WTC11 (cell line): ENCODE measurements at regions not wholly inside any gene's neighbourhood (a gene's known extent, or its start where the extent isn't known, plus 50 kb on each side); places are given as distances from the start of the nearest gene placed in this dataset.

Experiments used
- ATAC-seq: fragments of 200-7000 bp; cut with Tn5 transposase; 2 replicates; pipeline ENCODE4 v1.10.0; 2021; ENCODE audit warnings: mild to moderate bottlenecking, moderate library complexity
- CTCF ChIA-PET: fragments of 300-600 bp; sonication (Branson Sonifier 250); formaldehyde crosslinking; loops from one replicate; lab custom pipeline; 2021; ENCODE audit warnings: antibody characterized with exemption; lab: Charles Lee
- POLR2A ChIA-PET: fragments of 350-600 bp; sonication (Branson Sonifier 250); formaldehyde crosslinking; loops from one replicate; lab custom pipeline; 2021; ENCODE audit warnings: antibody characterized with exemption; lab: Charles Lee
- DNase-seq: peaks from one replicate; pipeline ENCODE4 v3.0.0; 2021; ENCODE audit warnings: low spot score
- H3K27ac Mint-ChIP-seq: 2 replicates; pipeline ENCODE4 v1.8.0; 2021; ENCODE audit warnings: mixed read lengths
- H3K27me3 Mint-ChIP-seq: 2 replicates; pipeline ENCODE4 v1.8.0; 2021; ENCODE audit warnings: low read depth, mild to moderate bottlenecking, moderate library complexity, mixed read lengths
- H3K36me3 Mint-ChIP-seq: 2 replicates; pipeline ENCODE4 v1.8.0; 2021; ENCODE audit warnings: mixed read lengths
- H3K4me1 Mint-ChIP-seq: 2 replicates; pipeline ENCODE4 v1.8.0; 2022; ENCODE audit warnings: mixed read lengths
- H3K4me3 Mint-ChIP-seq: 2 replicates; pipeline ENCODE4 v1.8.0; 2021; ENCODE audit warnings: mild to moderate bottlenecking, moderate library complexity, mixed read lengths
- H3K9me3 Mint-ChIP-seq: 2 replicates; pipeline ENCODE4 v1.8.0; 2021; ENCODE audit warnings: mixed read lengths
- EMX1 ChIP-seq: fragments of 250-450 bp; sonication (Bioruptor Pico); IDR thresholded peaks from 2 replicates; pipeline ENCODE4 v1.8.0; 2021; ENCODE audit warnings: mild to moderate bottlenecking
- FOXK1 ChIP-seq: sonication (generic); formaldehyde crosslinking; IDR thresholded peaks from 2 replicates; pipeline ENCODE4 v1.8.0; 2022; ENCODE audit warnings: mild to moderate bottlenecking, moderate library complexity, missing genetic modification reagents
- GRHL2 ChIP-seq: fragments of 250-450 bp; sonication (Bioruptor Pico); IDR thresholded peaks from 2 replicates; pipeline ENCODE4 v1.8.0; 2022; ENCODE audit warnings: mild to moderate bottlenecking, moderate library complexity; ENCODE audit not compliant: insufficient replicate concordance, severe bottlenecking
- HMGA2 ChIP-seq: fragments of 250-450 bp; sonication (Bioruptor Pico); IDR thresholded peaks from 2 replicates; pipeline ENCODE4 v1.4.0; 2021; ENCODE audit warnings: mild to moderate bottlenecking, moderate library complexity
- NR2C2 ChIP-seq: sonication (generic); formaldehyde crosslinking; IDR thresholded peaks from 2 replicates; pipeline ENCODE4 v1.8.0; 2022; ENCODE audit warnings: mild to moderate bottlenecking, missing genetic modification reagents
- TEAD1 ChIP-seq: sonication (generic); formaldehyde crosslinking; IDR thresholded peaks from 2 replicates; pipeline ENCODE4 v1.8.0; 2022; ENCODE audit warnings: mild to moderate bottlenecking, missing genetic modification reagents
- TP53 ChIP-seq: sonication (generic); formaldehyde crosslinking; IDR thresholded peaks from 2 replicates; pipeline ENCODE4 v1.8.1; 2023; ENCODE audit warnings: mild to moderate bottlenecking, missing genetic modification reagents
- ZNF671 ChIP-seq: fragments of 250-450 bp; sonication (Bioruptor Pico); IDR thresholded peaks from 2 replicates; pipeline ENCODE4 v1.8.0; 2021; ENCODE audit warnings: mild to moderate bottlenecking
- TF ChIP-seq, protein P1 (sequence below): sonication (generic); formaldehyde crosslinking; IDR thresholded peaks from 2 replicates; pipeline ENCODE4 v1.8.1; 2023; ENCODE audit warnings: mild to moderate bottlenecking, moderate library complexity, missing genetic modification reagents
- TF ChIP-seq, protein P2 (sequence below): sonication (generic); formaldehyde crosslinking; IDR thresholded peaks from 2 replicates; pipeline ENCODE4 v1.8.1; 2022; ENCODE audit warnings: low read depth, missing genetic modification reagents, borderline replicate concordance
- TF ChIP-seq, protein P3 (sequence below): sonication (generic); formaldehyde crosslinking; conservative IDR thresholded peaks from 2 replicates; pipeline ENCODE4 v1.8.1; 2023; ENCODE audit warnings: mild to moderate bottlenecking, low read depth, missing genetic modification reagents, moderate library complexity
- TF ChIP-seq, protein P4 (sequence below): sonication (generic); formaldehyde crosslinking; IDR thresholded peaks from 2 replicates; pipeline ENCODE4 v1.8.1; 2022; ENCODE audit warnings: mild to moderate bottlenecking, missing genetic modification reagents, moderate library complexity, borderline replicate concordance
- TF ChIP-seq, protein P5 (sequence below): sonication (generic); formaldehyde crosslinking; IDR thresholded peaks from 2 replicates; pipeline ENCODE4 v1.8.1; 2022; ENCODE audit warnings: missing genetic modification reagents, borderline replicate concordance

DNA sequence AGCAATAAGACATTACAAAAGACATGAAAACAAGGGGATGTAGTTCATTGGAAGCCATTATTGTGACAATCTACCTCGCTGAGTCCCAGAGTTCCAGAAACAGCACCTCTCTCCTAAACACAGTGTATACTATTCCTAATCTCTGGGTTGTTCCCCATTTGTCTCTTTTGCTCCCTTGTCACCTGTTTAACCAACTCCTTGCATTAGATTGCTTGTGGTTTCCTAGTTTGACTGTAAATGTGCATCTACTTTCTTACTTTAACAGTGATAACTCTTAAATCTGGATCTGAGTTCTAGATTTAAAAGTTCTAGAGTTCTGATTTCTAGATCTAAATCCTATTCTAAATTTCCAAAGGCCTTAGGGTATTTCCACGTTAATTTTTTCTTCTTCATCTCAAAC lies 71.6 kb upstream of the TET2 start (continued):
- TF ChIP-seq, protein P1, sequence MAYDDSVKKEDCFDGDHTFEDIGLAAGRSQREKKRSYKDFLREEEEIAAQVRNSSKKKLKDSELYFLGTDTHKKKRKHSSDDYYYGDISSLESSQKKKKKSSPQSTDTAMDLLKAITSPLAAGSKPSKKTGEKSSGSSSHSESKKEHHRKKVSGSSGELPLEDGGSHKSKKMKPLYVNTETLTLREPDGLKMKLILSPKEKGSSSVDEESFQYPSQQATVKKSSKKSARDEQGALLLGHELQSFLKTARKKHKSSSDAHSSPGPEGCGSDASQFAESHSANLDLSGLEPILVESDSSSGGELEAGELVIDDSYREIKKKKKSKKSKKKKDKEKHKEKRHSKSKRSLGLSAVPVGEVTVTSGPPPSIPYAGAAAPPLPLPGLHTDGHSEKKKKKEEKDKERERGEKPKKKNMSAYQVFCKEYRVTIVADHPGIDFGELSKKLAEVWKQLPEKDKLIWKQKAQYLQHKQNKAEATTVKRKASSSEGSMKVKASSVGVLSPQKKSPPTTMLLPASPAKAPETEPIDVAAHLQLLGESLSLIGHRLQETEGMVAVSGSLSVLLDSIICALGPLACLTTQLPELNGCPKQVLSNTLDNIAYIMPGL (CRISPR knock-in tag): no peak
- TF ChIP-seq, protein P2, sequence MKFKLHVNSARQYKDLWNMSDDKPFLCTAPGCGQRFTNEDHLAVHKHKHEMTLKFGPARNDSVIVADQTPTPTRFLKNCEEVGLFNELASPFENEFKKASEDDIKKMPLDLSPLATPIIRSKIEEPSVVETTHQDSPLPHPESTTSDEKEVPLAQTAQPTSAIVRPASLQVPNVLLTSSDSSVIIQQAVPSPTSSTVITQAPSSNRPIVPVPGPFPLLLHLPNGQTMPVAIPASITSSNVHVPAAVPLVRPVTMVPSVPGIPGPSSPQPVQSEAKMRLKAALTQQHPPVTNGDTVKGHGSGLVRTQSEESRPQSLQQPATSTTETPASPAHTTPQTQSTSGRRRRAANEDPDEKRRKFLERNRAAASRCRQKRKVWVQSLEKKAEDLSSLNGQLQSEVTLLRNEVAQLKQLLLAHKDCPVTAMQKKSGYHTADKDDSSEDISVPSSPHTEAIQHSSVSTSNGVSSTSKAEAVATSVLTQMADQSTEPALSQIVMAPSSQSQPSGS (CRISPR knock-in tag): no peak
- TF ChIP-seq HMGA2 (CRISPR knock-in tag) (no peak), TP53 (CRISPR knock-in tag) (no peak), GRHL2 (CRISPR knock-in tag) (no peak), NR2C2 (CRISPR knock-in tag) (no peak)

DNA sequence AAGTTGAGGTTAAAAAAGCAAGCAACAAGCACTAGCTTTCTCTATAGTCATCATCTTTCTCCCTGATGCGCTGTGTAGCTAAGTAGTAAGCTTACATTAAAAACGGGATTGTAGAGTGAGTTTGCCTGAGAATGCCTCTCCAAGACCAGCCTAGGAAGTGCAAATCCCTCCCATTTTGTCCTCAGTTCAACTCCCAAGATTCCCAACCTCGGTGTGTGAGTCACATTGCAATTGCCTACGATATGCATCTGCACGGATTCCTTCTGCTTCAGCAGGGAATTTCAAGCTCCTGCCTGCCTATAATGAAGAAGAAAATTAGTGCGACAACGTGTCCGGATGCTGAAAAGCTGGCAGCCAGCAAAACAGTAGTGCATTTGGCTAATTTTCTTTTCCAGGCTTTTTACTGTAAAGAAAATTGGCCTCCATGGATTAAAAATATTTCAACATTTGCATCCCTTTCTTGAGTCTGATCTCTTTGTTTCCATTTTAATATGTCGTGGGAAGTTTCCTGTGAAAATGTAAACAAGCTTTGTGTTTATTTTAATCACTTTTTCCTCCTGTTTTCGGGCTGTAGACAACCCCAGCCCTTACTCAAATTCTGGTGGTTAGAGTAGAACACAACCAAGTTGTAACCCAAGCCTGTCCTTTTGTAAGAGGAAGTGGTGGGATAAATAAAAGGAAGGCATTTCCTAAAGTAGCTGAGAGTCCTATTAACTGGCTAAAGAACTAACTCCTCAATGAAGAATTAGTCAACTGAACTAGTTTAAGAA lies 58.4 kb upstream of the TET2 start:
- H3K4me1 Mint-ChIP-seq: peaks cover 14% of the 10 kb centered on the region
- CTCF ChIA-PET: no interaction called here
- DNase-seq: no peak
- no peak overlapping the region for H3K4me3 Mint-ChIP-seq
- H3K36me3 Mint-ChIP-seq: peaks cover 3% of the 10 kb centered on the region; the same call in 1 of the 2 replicates
- no peak overlapping the region for H3K27ac Mint-ChIP-seq
- POLR2A ChIA-PET: interaction anchor here (0.6 kb wide), 1 partner anchor 624 kb away, joined by 3 read pairs; no protein-coding TSS in a partner anchor
- peak; percentile 87 for ATAC-seq
- TF ChIP-seq TP53 (CRISPR knock-in tag): no peak
- H3K9me3 Mint-ChIP-seq: peaks cover 23% of the 10 kb centered on the region
- H3K27me3 Mint-ChIP-seq: peaks cover 3% of the 10 kb centered on the region; the same call in 1 of the 2 replicates

DNA sequence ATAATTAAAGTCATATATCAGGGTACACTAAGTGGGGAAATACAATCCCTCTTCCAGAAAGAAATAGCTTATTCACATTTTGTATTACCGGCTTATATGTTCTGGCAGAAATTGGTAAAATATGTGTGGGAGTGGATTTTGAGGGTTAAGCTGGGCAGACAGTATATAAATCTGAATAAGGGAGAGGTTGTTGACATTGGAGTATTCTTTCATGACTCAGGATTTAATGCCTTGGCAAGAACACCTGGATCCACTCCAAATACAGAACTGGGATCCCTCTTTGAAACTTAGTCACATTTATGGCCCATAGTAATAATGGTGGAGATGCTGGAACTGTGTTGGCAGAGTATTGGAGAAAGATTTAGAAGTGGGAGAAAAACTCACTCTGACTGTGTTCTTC lies 54.3 kb upstream of the TET2 start:
- DNase-seq: no peak
- Mint-ChIP-seq H3K9me3 (peaks cover 26% of the 10 kb centered on the region), H3K4me1 (peaks cover 14% of the 10 kb centered on the region), H3K27me3 (no peaks in the 10 kb centered on the region; the same call in 1 of the 2 replicates)
- TF ChIP-seq HMGA2 (CRISPR knock-in tag) (no peak), GRHL2 (CRISPR knock-in tag) (no peak), ZNF671 (CRISPR knock-in tag) (no peak), EMX1 (CRISPR knock-in tag) (no peak), TEAD1 (CRISPR knock-in tag) (no peak), FOXK1 (no peak)
- TF ChIP-seq, protein P3, sequence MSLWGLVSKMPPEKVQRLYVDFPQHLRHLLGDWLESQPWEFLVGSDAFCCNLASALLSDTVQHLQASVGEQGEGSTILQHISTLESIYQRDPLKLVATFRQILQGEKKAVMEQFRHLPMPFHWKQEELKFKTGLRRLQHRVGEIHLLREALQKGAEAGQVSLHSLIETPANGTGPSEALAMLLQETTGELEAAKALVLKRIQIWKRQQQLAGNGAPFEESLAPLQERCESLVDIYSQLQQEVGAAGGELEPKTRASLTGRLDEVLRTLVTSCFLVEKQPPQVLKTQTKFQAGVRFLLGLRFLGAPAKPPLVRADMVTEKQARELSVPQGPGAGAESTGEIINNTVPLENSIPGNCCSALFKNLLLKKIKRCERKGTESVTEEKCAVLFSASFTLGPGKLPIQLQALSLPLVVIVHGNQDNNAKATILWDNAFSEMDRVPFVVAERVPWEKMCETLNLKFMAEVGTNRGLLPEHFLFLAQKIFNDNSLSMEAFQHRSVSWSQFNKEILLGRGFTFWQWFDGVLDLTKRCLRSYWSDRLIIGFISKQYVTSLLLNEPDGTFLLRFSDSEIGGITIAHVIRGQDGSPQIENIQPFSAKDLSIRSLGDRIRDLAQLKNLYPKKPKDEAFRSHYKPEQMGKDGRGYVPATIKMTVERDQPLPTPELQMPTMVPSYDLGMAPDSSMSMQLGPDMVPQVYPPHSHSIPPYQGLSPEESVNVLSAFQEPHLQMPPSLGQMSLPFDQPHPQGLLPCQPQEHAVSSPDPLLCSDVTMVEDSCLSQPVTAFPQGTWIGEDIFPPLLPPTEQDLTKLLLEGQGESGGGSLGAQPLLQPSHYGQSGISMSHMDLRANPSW (CRISPR knock-in tag): no peak
- TF ChIP-seq, protein P4, sequence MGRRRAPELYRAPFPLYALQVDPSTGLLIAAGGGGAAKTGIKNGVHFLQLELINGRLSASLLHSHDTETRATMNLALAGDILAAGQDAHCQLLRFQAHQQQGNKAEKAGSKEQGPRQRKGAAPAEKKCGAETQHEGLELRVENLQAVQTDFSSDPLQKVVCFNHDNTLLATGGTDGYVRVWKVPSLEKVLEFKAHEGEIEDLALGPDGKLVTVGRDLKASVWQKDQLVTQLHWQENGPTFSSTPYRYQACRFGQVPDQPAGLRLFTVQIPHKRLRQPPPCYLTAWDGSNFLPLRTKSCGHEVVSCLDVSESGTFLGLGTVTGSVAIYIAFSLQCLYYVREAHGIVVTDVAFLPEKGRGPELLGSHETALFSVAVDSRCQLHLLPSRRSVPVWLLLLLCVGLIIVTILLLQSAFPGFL (CRISPR knock-in tag): no peak
- TF ChIP-seq, protein P1 (CRISPR knock-in tag): no peak
- TF ChIP-seq, protein P5, sequence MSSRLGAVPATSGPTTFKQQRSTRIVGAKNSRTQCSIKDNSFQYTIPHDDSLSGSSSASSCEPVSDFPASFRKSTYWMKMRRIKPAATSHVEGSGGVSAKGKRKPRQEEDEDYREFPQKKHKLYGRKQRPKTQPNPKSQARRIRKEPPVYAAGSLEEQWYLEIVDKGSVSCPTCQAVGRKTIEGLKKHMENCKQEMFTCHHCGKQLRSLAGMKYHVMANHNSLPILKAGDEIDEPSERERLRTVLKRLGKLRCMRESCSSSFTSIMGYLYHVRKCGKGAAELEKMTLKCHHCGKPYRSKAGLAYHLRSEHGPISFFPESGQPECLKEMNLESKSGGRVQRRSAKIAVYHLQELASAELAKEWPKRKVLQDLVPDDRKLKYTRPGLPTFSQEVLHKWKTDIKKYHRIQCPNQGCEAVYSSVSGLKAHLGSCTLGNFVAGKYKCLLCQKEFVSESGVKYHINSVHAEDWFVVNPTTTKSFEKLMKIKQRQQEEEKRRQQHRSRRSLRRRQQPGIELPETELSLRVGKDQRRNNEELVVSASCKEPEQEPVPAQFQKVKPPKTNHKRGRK (CRISPR knock-in tag): no peak
- TF ChIP-seq, all 79 proteins: peak for 0
- ChIA-PET CTCF (no interaction called here), POLR2A (no interaction called here)
- Mint-ChIP-seq H3K36me3 (peaks cover 3% of the 10 kb centered on the region; the same call in 1 of the 2 replicates), H3K4me3 (no peak overlapping the region), H3K27ac (no peak overlapping the region)
- no peak for ATAC-seq
